EL (cell line): ENCODE measurements at regions not wholly inside any gene's neighbourhood (a gene's known extent, or its start where the extent isn't known, plus 50 kb on each side); places are given as distances from the start of the nearest gene placed in this dataset.
"Not testable (repeated sequence)": the region's sequence is repeated elsewhere in the genome, so short reads cannot be mapped to it uniquely, and the experiment has no call there.

Experiments used
- DNase-seq: peaks from one replicate; pipeline ENCODE4 v3.0.0-alpha.2; 2016

- DNase-seq, result no peak
Observed at GRCh38 chr16:17018585-17018939, 452.2 kb downstream of the XYLT1 start.

DNA sequence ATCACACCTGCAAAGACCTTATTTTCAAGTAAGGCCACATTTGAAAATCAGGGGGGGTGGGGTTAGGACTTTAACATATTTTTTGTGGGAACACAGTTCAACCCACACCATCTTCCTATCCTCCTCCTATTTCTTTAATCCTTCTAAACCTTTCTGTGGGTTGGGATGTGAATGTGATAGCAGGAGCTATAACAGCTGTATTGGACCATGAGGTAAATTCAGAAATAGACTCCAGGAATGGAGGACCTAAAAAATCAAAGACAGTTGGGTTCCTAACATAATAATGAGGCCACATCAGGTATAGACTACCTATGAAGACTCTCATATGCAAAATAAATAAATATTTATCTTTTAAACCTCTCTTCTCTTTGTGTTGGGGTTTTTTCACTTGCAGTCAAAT, 451.4 kb downstream of the XYLT1 start:
- DNase-seq, result no peak

GRCh38 chr16:17023606-17024005, 447.2 kb downstream of the XYLT1 start:
- DNase-seq, result no peak

DNA sequence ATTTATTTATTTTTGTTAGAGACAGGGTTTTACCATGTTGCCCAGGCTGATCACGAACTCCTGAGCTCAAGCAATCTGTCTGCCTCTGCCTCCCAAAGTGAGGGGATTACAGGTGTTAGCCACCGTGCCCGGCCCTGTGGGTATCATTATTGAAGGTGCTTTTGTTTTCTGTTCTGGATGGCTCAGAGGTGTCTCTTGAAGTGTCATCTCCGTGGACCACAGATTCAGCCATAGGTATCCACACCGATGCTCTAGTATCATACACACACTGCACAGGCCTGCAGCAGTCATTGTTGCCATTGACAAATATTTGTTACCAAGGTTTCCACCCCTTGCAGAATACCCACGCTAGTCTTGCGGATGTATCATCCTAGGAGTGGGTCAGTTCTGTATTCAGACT, 446.2 kb downstream of the XYLT1 start:
- no peak for DNase-seq

DNA sequence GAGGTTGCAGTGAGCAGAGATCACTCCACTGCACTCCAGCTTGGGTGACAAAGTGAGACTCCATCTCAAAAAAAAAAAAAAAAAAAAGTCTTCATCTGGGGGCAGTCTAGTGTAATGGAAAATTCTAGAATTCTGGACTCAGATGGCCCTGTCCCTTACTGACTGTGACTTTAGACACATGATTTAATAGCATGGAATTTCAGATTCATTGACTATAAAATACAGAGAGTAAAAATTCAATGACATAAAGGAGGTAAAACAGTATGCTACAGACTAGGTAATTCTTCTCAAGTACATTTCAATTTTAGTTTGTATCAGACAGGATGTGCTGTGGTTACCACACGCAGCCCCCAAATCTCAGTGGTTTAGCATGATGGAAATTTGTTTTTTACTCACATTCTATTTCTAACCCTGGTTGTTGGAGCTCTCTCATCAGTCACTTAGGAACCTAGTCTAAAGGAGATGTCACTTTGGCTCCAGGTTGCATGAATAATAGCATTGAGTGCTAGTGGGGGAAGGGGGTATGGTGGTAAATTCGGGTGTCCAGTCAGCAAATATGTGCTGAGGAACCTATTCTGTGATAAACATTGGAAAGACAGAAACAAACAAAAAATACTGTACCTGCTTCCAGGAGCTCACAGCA, 444.0 kb downstream of the XYLT1 start:
- DNase-seq, result no peak

DNA sequence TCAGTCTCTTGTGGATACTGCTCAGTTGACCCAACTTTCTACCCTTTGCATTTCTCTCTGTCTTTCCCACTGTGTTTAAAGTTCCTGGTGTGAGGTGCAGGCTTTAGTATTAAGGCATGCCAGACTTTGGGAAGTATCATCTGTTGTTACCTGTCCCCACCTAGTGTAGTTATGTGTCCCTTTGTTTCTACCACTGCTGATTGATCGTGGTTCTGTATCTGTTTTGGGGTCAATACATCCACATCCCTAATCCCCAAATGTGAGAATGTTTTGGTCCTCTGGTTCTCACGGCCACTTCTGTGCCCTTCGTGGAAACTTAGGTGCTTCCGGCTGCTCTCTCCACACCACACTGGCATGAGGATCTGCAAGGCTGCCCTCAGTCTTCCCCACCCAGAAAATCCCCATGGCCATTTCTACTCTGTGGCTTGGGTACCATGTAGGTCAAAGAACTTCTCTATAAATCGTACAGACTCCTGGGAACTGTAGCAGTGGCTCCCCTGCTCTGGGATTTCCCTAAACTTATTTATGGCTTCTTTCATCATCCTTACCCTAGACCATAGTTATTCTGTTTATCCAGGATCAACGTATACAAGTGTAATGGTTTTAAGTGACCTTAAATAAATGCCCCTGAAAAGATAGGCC, 443.2 kb downstream of the XYLT1 start:
- no peak for DNase-seq

DNA sequence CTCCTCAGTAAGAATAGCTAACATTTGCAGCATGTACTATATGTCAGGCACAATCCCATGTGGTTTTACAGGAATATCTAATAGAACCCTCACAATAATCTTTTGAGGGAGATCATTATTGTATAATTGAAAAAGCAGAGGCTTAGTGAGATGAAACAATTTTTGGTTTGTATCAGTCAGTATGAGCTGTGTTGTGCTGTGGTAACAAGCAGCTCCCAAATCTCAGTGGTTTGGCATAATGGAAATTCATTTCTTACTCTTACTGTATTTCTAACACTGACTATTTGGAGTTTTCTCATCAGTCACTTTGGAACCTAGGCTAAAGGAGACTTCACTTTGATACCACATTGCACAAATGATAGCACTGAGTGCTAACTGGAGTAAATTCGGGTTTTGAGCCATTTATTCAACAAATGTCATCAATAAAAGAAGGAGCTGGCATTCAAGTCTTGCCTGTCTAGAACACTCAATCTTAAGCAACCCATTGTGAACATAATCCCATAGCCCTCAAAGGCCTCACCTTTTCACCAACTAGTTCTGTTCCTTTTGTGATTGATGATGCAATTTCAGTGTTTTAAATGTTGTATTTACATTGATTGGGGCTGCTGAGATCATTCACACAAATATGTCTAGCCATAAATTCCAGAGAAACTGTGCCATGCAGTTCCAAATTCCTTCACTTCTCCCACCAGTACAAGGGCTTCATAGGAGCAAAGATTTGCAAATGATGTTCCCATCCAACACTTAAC, 441.0 kb downstream of the XYLT1 start:
- no peak for DNase-seq

DNA sequence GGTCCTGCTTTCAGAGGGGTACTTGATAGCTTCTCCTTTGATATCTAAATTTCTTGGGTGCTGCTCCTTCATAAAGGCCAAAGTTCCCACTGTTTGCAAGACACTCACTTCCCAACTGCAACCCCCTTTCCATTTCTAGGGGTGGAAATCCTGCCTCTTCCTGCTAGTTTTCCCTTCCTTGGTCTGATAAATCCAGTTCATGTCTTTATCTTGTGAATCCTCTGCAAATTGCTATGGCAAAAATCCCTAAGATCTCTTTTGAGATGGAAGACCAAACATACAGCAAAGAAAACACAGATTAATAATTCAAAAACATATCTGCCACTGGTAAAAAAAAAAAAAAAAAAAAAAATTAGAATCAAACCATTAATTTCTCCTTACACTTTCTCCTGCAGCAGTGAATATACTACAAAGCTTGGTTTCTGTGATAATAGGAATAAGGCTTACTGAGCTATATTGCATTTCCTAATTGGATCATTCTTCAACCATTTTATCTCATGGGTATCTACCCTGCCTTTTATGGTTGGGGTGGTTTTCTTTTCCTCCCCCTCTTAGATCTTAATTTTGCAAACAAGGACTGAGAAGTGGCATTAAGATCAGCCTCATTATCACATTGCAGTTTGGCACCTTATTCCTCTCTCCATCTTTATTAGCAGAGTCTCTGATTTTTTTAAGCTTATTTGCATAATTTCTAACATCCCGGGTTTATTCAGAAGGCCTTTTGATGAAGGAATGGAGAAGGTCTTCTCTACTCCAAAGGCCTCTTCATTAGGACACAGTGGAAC, 439.1 kb downstream of the XYLT1 start:
- no peak for DNase-seq

GRCh38 chr16:17032332-17032731, 438.4 kb downstream of the XYLT1 start:
- no peak for DNase-seq

DNA sequence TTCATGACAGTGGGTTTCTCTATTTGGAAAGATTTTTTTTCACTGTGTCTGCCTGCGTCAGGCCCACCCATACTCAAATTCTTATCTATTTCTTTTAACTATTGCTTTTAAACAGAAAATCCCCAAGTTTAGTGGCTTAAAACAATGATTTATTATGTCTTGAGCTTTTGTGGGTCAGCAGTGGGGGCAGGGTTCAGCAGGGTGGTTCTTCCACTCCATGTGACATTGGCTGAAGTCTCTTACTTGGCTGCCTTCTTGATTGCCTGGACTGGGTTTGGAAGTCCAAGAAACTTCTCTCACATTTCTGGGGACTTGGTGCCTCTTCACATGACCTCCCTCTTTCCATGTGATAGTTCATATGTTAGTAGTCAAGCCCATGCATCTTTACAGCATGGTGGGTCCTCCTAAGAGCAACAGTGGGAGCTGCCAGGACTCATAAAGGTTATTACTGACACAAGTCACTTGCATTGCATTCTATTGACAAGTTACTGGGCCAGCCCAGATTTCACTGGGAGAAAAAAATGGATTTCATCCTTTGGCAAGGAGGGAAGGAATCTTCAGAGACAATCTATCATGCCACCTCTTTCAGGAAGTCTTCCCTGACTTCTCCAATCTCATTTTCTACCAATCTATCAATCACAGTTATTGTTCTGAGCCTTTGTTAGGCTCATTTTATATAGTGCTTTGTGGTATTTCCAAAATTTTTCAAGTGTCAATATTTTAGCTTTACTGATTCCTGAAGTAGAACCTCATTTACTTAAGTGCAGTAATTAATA, 436.1 kb downstream of the XYLT1 start:
- no peak for DNase-seq

DNA sequence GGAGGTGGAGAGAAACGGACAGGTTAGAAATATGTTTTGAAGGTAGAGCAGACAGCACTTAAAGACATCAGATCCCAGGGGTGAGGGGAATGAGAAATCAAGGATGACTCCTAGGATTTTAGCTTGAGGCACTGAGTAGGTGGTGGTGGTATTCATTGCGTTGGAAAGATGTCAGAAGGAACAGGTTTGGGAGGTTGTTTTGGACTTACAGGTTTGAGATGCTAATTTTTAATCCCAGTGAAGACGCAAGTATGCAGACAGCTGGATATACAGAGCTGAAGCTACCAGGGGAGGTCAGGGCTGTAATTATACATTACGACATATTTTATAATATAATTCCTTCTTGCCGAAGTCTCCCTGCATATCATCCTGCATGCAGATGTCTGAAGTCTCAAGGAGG, 433.3 kb downstream of the XYLT1 start:
- no peak for DNase-seq

DNA sequence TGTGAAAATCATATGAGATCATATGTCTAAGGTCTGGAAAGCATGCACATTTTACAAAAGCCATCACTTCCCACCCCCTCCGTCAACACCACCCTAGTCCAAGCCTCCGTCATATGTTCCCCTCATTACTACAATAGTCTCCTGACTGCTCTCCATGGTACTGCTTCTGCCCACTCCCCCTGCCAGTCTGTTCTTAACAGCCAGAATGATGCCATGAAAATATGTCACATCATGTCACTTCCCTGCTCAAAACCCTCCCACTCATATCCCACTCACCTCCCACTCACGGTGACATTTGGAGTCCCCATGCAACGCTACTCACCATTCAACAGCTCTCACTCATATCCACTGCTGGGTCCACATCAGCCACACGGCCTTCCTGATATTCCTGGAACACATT, 432.3 kb downstream of the XYLT1 start:
- no peak for DNase-seq

DNA sequence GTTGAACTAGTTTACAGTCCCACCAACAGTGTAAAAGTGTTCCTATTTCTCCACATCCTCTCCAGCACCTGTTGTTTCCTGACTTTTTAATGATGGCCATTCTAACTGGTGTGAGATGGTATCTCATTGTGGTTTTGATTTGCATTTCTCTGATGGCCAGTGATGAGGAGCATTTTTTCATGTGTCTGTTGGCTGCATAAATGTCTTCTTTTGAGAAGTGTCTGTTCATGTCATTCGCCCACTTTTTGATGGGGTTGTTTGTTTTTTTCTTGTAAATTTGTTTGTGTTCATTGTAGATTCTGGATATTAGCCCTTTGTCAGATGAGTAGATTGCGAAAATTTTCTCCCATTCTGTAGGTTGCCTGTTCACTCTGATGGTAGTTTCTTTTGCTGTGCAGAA, 421.7 kb downstream of the XYLT1 start:
- DNase-seq, result not testable (repeated sequence)

GRCh38 chr16:17050468-17050867, 420.3 kb downstream of the XYLT1 start:
- no peak for DNase-seq
